PFSK-1 (cell line): ENCODE measurements at regions not wholly inside any gene's neighbourhood (a gene's known extent, or its start where the extent isn't known, plus 50 kb on each side); places are given as distances from the start of the nearest gene placed in this dataset.

ENCODE experiments used
- POLR2AphosphoS5 ChIP-seq: IDR thresholded peaks from 2 replicates; pipeline ENCODE4 v1.6.1; 2012; ENCODE audit warnings: low read depth, mild to moderate bottlenecking, control low read depth, low read length, moderate library complexity
- SIN3A ChIP-seq: IDR thresholded peaks from 2 replicates; pipeline ENCODE4 v1.6.1; 2012; ENCODE audit warnings: mild to moderate bottlenecking, low read length, moderate library complexity, borderline replicate concordance; ENCODE audit not compliant: insufficient read depth
- TF ChIP-seq, protein P1 (sequence below), 2 experiments: IDR thresholded peaks; 2 replicates each; pipeline versions ENCODE4 v1.6.1 to v1.8.0; 2011 to 2012; ENCODE audit warnings: low read depth in 2 of 2, low read length in 2 of 2, control low read depth in 1 of 2, inconsistent platforms in 1 of 2, mild to moderate bottlenecking in 1 of 2, moderate library complexity in 1 of 2; ENCODE audit not compliant: insufficient read depth in 1 of 2

- no peak for TF ChIP-seq SIN3A
- no peak for TF ChIP-seq POLR2AphosphoS5
- TF ChIP-seq, protein P1, sequence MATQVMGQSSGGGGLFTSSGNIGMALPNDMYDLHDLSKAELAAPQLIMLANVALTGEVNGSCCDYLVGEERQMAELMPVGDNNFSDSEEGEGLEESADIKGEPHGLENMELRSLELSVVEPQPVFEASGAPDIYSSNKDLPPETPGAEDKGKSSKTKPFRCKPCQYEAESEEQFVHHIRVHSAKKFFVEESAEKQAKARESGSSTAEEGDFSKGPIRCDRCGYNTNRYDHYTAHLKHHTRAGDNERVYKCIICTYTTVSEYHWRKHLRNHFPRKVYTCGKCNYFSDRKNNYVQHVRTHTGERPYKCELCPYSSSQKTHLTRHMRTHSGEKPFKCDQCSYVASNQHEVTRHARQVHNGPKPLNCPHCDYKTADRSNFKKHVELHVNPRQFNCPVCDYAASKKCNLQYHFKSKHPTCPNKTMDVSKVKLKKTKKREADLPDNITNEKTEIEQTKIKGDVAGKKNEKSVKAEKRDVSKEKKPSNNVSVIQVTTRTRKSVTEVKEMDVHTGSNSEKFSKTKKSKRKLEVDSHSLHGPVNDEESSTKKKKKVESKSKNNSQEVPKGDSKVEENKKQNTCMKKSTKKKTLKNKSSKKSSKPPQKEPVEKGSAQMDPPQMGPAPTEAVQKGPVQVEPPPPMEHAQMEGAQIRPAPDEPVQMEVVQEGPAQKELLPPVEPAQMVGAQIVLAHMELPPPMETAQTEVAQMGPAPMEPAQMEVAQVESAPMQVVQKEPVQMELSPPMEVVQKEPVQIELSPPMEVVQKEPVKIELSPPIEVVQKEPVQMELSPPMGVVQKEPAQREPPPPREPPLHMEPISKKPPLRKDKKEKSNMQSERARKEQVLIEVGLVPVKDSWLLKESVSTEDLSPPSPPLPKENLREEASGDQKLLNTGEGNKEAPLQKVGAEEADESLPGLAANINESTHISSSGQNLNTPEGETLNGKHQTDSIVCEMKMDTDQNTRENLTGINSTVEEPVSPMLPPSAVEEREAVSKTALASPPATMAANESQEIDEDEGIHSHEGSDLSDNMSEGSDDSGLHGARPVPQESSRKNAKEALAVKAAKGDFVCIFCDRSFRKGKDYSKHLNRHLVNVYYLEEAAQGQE (IDR thresholded peaks at IDR 0.05; ENCODE audit: insufficient read depth in 1 of 2, low read depth in 2 of 2, low read length in 2 of 2), result no peak
Observed at GRCh38 chr1:37306461-37306860, 167.9 kb upstream of the ZC3H12A start.
